ENCODE measurements at regions not wholly inside any gene's neighbourhood (a gene's known extent, or its start where the extent isn't known, plus 50 kb on each side); places are given as distances from the start of the nearest gene placed in this dataset.

GRCh38 chr2:11997142-11997541, 250.7 kb downstream of the LPIN1 start:
- TF ChIP-seq YY1 (IDR thresholded peaks at IDR 0.05; ENCODE audit: insufficient read depth, insufficient read length) (no peak), SUZ12 (IDR thresholded peaks at IDR 0.05; ENCODE audit: extremely low read depth, insufficient read depth, insufficient read length) (no peak)
